GM12873 (cell line): ENCODE measurements at regions not wholly inside any gene's neighbourhood (a gene's known extent, or its start where the extent isn't known, plus 50 kb on each side); places are given as distances from the start of the nearest gene placed in this dataset.

Experiments used
- TF ChIP-seq, protein P1 (sequence below): IDR thresholded peaks from 2 replicates; pipeline ENCODE4 v1.5.1; 2012; ENCODE audit warnings: low read depth, mild to moderate bottlenecking, moderate library complexity, low read length, control low read depth; ENCODE audit not compliant: insufficient read depth; ENCODE audit errors: missing control alignments

GRCh38 chr12:28826766-28827165 is 322.3 kb upstream of the FAR2 start:
- TF ChIP-seq, protein P1, sequence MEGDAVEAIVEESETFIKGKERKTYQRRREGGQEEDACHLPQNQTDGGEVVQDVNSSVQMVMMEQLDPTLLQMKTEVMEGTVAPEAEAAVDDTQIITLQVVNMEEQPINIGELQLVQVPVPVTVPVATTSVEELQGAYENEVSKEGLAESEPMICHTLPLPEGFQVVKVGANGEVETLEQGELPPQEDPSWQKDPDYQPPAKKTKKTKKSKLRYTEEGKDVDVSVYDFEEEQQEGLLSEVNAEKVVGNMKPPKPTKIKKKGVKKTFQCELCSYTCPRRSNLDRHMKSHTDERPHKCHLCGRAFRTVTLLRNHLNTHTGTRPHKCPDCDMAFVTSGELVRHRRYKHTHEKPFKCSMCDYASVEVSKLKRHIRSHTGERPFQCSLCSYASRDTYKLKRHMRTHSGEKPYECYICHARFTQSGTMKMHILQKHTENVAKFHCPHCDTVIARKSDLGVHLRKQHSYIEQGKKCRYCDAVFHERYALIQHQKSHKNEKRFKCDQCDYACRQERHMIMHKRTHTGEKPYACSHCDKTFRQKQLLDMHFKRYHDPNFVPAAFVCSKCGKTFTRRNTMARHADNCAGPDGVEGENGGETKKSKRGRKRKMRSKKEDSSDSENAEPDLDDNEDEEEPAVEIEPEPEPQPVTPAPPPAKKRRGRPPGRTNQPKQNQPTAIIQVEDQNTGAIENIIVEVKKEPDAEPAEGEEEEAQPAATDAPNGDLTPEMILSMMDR = no peak

- TF ChIP-seq, protein P1 = no peak
These were observed 321.2 kb upstream of the FAR2 start for GRCh38 chr12:28827861-28828260.

DNA sequence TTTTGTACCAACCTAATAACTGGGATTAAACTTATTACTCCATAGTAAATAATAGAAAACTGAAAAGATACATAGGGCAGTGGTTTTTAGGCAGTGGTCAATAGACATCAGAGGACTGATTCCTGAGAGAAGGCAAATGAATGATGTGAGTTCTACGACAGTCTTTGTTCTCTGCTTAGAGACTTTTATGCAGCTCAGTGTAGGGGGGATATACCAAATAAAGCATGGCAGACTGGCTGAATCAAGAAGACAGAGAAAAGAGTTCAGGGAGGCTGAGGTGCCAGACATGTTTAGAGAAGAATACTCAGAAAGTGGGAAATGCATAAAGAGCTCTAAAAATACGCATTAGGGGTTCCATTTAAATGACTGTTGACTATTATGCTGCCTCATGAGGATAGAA is 320.8 kb upstream of the FAR2 start:
- TF ChIP-seq, protein P1 = no peak

DNA sequence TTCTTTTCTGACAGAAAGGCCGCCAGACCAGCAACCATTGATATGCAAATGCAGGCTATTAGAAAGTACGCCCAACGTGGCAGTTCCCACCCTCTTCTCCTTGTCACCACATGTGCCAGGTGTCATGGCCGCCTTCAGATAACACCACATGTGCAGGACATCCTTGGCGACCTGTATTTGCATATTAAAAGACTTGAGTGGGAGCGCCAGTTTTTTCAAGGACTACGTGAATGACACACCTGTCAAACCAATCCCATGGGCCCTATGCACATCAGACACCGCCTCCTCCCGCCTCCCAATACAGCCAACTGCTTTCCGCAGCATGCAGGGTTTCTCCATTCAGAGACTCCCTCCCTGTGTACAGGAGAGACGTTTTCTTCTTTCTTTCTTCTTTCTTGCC is 318.6 kb upstream of the FAR2 start:
- TF ChIP-seq, protein P1 = no peak

- TF ChIP-seq, protein P1 = no peak
These were observed 304.4 kb upstream of the FAR2 start for GRCh38 chr12:28844718-28845117.

DNA sequence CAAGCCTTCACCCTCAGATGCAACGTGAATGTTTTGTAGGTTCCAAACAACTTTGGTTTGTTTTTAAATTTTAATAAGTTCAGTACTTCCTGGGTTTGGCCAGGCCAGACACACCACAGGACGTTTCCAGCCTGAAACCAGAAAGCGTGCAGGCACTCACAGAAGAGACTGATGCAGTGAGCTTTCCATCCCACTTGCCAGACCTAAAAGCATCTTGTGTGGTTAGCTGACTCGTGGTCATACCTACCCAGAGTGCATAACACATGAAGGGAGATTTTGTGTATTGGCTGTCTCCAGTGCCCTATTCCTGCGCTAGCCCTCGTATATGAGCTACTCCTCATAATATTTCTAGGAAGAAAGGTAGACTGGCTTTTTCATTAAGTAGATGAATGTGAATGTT is 297.3 kb upstream of the FAR2 start:
- TF ChIP-seq, protein P1 = no peak

DNA sequence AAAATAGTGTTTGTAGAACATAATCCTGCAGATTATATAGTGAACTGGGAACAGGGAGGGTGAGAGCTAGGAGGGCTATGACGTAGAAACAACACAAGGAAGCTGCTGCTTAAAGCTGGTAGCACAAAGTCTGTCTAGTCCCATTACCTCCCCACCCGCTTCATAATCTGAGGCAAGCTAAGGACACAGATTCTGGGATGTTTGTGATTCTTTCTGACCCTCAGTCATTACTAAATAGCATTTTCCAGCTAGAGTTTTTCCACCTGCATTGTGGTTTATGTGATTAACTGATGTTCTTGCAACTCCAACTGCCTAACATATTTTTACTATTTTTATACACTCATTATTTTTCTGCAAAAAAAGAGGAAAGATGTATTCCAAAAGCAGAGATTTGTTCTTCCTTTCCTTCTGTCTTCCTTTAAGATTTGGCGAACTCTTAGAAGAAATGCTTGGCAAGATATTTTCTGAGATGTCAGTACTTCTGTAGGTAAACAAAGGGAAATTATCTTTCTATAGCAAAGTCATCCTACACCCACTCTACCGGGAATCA is 293.2 kb upstream of the FAR2 start:
- TF ChIP-seq, protein P1 = no peak
